Progenitor cell of endocrine pancreas (in vitro differentiated cells): ENCODE measurements at regions not wholly inside any gene's neighbourhood (a gene's known extent, or its start where the extent isn't known, plus 50 kb on each side); places are given as distances from the start of the nearest gene placed in this dataset.

ENCODE experiments used
- DNase-seq: peaks from one replicate; pipeline ENCODE4 v3.0.0; 2021; ENCODE audit warnings: low spot score; ENCODE audit not compliant: unreplicated experiment
- H3K27ac Mint-ChIP-seq: 2 replicates; pipeline ENCODE4 v1.8.0; 2021; ENCODE audit warnings: mild to moderate bottlenecking, moderate library complexity, mixed read lengths
- H3K27me3 Mint-ChIP-seq: 2 replicates; pipeline ENCODE4 v1.8.0; 2021; ENCODE audit warnings: mixed read lengths
- H3K36me3 Mint-ChIP-seq: 2 replicates; pipeline ENCODE4 v1.8.0; 2022; ENCODE audit warnings: mixed read lengths; ENCODE audit not compliant: insufficient read depth
- H3K4me1 Mint-ChIP-seq: 2 replicates; pipeline ENCODE4 v1.8.0; 2021; ENCODE audit warnings: low read depth, mixed read lengths
- H3K4me3 Mint-ChIP-seq: 2 replicates; pipeline ENCODE4 v1.8.0; 2021; ENCODE audit warnings: low read depth, mild to moderate bottlenecking, moderate library complexity, mixed read lengths
- H3K9me3 Mint-ChIP-seq: 2 replicates; pipeline ENCODE4 v1.8.0; 2021; ENCODE audit warnings: low read depth, mixed read lengths
- CTCF ChIP-seq: fragments of 200-600 bp; sonication (generic); IDR thresholded peaks from one replicate; pipeline ENCODE4 v1.5.0; 2021; ENCODE audit warnings: antibody characterized with exemption, mild to moderate bottlenecking; ENCODE audit not compliant: unreplicated experiment

- H3K4me3 Mint-ChIP-seq, result no peak overlapping the region
- H3K36me3 Mint-ChIP-seq, result no peaks in the 10 kb centered on the region
- no peak overlapping the region for H3K27ac Mint-ChIP-seq
- H3K27me3 Mint-ChIP-seq, result peaks cover 15% of the 10 kb centered on the region
- H3K4me1 Mint-ChIP-seq, result no peaks in the 10 kb centered on the region
- H3K9me3 Mint-ChIP-seq, result peaks cover 12% of the 10 kb centered on the region
- TF ChIP-seq CTCF, result no peak
- no peak for DNase-seq
Observed at GRCh38 chr22:35475545-35475944, 65.1 kb upstream of the RASD2 start.

DNA sequence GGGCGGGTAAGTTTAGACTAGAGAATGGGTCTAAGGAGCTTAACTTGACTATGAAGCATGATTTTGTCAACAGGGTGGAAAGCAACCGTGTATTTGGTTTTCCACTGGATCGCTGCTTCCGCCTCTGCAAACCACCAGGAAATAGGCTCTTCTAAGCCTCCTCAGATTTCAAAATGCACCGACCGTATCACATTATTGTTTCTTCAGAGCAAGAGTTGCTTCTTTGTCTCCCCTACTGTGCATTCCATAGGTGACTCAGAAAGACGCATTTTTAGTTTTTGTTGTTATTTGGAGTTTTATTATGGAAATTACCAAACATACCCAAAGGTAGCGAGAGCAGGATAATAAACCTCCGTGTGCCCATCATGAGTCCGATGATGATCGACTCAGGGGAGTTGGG, 64.3 kb upstream of the RASD2 start:
- TF ChIP-seq CTCF, result no peak
- Mint-ChIP-seq H3K36me3 (no peaks in the 10 kb centered on the region), H3K4me1 (no peaks in the 10 kb centered on the region), H3K4me3 (no peak overlapping the region), H3K27me3 (peaks cover 19% of the 10 kb centered on the region), H3K9me3 (peaks cover 6% of the 10 kb centered on the region), H3K27ac (no peak overlapping the region)
- no peak for DNase-seq

- no peaks in the 10 kb centered on the region for H3K4me1 Mint-ChIP-seq
- H3K4me3 Mint-ChIP-seq, result no peak overlapping the region
- TF ChIP-seq CTCF, result no peak
- H3K36me3 Mint-ChIP-seq, result no peaks in the 10 kb centered on the region
- no peak for DNase-seq
- peaks cover 20% of the 10 kb centered on the region for H3K27me3 Mint-ChIP-seq
- no peaks in the 10 kb centered on the region for H3K9me3 Mint-ChIP-seq
- no peak overlapping the region for H3K27ac Mint-ChIP-seq
Observed at GRCh38 chr22:35477911-35478582, 62.6 kb upstream of the RASD2 start.

- no peaks in the 10 kb centered on the region for H3K9me3 Mint-ChIP-seq
- no peaks in the 10 kb centered on the region for H3K4me1 Mint-ChIP-seq
- no peak overlapping the region for H3K4me3 Mint-ChIP-seq
- no peak for TF ChIP-seq CTCF
- no peak for DNase-seq
- no peak overlapping the region for H3K27ac Mint-ChIP-seq
- peaks cover 20% of the 10 kb centered on the region for H3K27me3 Mint-ChIP-seq
- H3K36me3 Mint-ChIP-seq, result no peaks in the 10 kb centered on the region
Observed at GRCh38 chr22:35478633-35479107, 62.0 kb upstream of the RASD2 start.

DNA sequence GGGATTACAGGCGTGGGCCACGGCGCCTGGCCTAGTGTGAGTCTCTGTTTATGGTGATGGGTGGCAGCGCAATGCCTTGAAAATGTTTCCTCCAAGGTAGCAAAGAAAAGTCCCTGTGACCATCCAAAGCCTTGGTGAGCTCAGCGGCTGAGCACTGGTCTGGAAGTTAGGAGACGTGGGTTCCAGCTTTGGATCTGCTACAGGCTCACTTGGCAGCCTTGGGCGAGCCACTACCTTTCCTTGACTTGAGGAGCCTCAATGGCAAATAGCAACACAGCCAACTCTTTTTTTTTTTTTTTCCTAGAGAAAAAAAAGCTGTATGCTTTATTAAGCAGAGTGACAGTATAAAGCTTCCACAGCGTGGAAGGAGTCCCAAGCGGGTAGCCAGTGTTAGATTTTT, 61.3 kb upstream of the RASD2 start:
- Mint-ChIP-seq H3K4me1 (no peaks in the 10 kb centered on the region), H3K27ac (no peak overlapping the region), H3K9me3 (no peaks in the 10 kb centered on the region), H3K36me3 (no peaks in the 10 kb centered on the region), H3K27me3 (peaks cover 24% of the 10 kb centered on the region), H3K4me3 (no peak overlapping the region)
- no peak for TF ChIP-seq CTCF
- no peak for DNase-seq
